ENCODE measurements at regions not wholly inside any gene's neighbourhood (a gene's known extent, or its start where the extent isn't known, plus 50 kb on each side); places are given as distances from the start of the nearest gene placed in this dataset.

DNA sequence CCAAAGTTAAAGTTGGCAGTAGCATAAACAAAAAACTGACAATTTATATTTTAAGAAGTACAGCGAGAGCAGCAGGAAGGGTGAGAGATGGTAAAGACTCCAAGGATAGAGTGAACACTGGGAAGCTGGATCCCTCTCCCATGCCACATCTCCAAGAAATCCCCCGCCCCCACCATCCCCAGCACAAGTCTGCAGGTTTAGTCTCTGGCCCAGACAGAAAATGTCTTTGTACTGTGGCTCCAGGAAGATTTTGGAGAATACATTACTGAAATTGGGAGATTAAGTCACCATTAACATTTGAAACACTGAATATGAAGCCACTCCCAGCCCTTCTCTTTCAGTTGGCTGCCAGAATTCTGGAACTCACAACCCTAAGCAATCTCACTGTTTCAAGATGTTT lies 140.3 kb downstream of the MACC1 start:
- Histone ChIP-seq H3K4me3 (replicated peaks in 1 of 3; ENCODE audit: insufficient read depth in 1 of 3, low read depth in 2 of 3, low read length in 3 of 3) (no peak overlapping the region), H3K4me1 (ENCODE audit: insufficient read depth, low read length) (no peaks in the 10 kb centered on the region), H2AFZ (ENCODE audit: low read length) (no peak overlapping the region), H3K4me2 (ENCODE audit: low read depth, low read length) (no peak overlapping the region), H3K36me3 (replicated peaks in 1 of 2; ENCODE audit: control insufficient read depth in 1 of 2, insufficient read depth in 2 of 2, low read length in 2 of 2) (no peaks in the 10 kb centered on the region), H3K9ac (ENCODE audit: insufficient read depth, low read depth, low read length) (no peak overlapping the region), H4K20me1 (ENCODE audit: insufficient read depth, low read length) (no peaks in the 10 kb centered on the region), H3K27ac (ENCODE audit: extremely low read length, insufficient read depth, low read length) (no peak overlapping the region), H3K79me2 (ENCODE audit: insufficient read depth, low read length) (no peaks in the 10 kb centered on the region), H3K9me3 (ENCODE audit: low read length) (no peaks in the 10 kb centered on the region), H3K27me3 (ENCODE audit: control insufficient read depth in 1 of 2, insufficient read depth in 2 of 2, low read length in 2 of 2) (no peaks in the 10 kb centered on the region)
- WGBS (ENCODE audit: low lambda C conversion rate), result 6% methylated on average over 2 of the region's 2 CpGs
- POLR2A ChIA-PET, result no interaction called here
- in situ Hi-C loops (cut with HindIII; ENCODE audit: extremely low pct_ligation_motif_present, low pct_unique_long_range_greater_than_20kb), result no loop called here
- CTCF ChIA-PET (ENCODE audit: low intra/inter-chr PET ratio, low total read pairs), result no interaction called here
- ATAC-seq (no peak), FAIRE-seq (no peak), DNase-seq (ENCODE audit: low spot score) (no peak)
- BruUV-seq (replicated peaks), result no TSS peak
- intact Hi-C loops (cut with micrococcal nuclease; ENCODE audit: unreplicated experiment), result no loop called here
- TF ChIP-seq TBP (CRISPR knock-in tag; IDR thresholded peaks at IDR 0.05) (no peak), HMG20B (CRISPR knock-in tag; conservative IDR thresholded peaks at IDR 0.05) (no peak), RFXANK (CRISPR knock-in tag; IDR thresholded peaks at IDR 0.05) (no peak), MBNL3 (CRISPR knock-in tag; conservative IDR thresholded peaks at IDR 0.05) (no peak), ZNF879 (CRISPR knock-in tag; IDR thresholded peaks at IDR 0.05) (no peak), ATRX (CRISPR knock-in tag; IDR thresholded peaks at IDR 0.05; ENCODE audit: borderline replicate concordance) (no peak), FOXM1 (CRISPR knock-in tag; IDR thresholded peaks at IDR 0.05) (no peak), WIZ (CRISPR knock-in tag; IDR thresholded peaks at IDR 0.05) (no peak), SUZ12 (IDR thresholded peaks at IDR 0.05; ENCODE audit: low read depth, low read length) (no peak), KAT8 (CRISPR knock-in tag; IDR thresholded peaks at IDR 0.05) (no peak), HHEX (CRISPR knock-in tag; IDR thresholded peaks at IDR 0.05) (no peak), RBM39 (IDR thresholded peaks at IDR 0.05; ENCODE audit: low read depth, low read length, poor library complexity, severe bottlenecking) (no peak)
- TF ChIP-seq, protein P1, sequence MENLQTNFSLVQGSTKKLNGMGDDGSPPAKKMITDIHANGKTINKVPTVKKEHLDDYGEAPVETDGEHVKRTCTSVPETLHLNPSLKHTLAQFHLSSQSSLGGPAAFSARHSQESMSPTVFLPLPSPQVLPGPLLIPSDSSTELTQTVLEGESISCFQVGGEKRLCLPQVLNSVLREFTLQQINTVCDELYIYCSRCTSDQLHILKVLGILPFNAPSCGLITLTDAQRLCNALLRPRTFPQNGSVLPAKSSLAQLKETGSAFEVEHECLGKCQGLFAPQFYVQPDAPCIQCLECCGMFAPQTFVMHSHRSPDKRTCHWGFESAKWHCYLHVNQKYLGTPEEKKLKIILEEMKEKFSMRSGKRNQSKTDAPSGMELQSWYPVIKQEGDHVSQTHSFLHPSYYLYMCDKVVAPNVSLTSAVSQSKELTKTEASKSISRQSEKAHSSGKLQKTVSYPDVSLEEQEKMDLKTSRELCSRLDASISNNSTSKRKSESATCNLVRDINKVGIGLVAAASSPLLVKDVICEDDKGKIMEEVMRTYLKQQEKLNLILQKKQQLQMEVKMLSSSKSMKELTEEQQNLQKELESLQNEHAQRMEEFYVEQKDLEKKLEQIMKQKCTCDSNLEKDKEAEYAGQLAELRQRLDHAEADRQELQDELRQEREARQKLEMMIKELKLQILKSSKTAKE (CRISPR knock-in tag; IDR thresholded peaks at IDR 0.05; ENCODE audit: borderline replicate concordance), result no peak
- TF ChIP-seq, protein P2, sequence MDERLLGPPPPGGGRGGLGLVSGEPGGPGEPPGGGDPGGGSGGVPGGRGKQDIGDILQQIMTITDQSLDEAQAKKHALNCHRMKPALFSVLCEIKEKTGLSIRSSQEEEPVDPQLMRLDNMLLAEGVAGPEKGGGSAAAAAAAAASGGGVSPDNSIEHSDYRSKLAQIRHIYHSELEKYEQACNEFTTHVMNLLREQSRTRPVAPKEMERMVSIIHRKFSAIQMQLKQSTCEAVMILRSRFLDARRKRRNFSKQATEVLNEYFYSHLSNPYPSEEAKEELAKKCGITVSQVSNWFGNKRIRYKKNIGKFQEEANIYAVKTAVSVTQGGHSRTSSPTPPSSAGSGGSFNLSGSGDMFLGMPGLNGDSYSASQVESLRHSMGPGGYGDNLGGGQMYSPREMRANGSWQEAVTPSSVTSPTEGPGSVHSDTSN (CRISPR knock-in tag; IDR thresholded peaks at IDR 0.05), result no peak
- TF ChIP-seq, protein P3, sequence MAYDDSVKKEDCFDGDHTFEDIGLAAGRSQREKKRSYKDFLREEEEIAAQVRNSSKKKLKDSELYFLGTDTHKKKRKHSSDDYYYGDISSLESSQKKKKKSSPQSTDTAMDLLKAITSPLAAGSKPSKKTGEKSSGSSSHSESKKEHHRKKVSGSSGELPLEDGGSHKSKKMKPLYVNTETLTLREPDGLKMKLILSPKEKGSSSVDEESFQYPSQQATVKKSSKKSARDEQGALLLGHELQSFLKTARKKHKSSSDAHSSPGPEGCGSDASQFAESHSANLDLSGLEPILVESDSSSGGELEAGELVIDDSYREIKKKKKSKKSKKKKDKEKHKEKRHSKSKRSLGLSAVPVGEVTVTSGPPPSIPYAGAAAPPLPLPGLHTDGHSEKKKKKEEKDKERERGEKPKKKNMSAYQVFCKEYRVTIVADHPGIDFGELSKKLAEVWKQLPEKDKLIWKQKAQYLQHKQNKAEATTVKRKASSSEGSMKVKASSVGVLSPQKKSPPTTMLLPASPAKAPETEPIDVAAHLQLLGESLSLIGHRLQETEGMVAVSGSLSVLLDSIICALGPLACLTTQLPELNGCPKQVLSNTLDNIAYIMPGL (CRISPR knock-in tag; IDR thresholded peaks at IDR 0.05; ENCODE audit: borderline replicate concordance in 1 of 2, low read depth in 1 of 2), result no peak
- TF ChIP-seq, protein P4, sequence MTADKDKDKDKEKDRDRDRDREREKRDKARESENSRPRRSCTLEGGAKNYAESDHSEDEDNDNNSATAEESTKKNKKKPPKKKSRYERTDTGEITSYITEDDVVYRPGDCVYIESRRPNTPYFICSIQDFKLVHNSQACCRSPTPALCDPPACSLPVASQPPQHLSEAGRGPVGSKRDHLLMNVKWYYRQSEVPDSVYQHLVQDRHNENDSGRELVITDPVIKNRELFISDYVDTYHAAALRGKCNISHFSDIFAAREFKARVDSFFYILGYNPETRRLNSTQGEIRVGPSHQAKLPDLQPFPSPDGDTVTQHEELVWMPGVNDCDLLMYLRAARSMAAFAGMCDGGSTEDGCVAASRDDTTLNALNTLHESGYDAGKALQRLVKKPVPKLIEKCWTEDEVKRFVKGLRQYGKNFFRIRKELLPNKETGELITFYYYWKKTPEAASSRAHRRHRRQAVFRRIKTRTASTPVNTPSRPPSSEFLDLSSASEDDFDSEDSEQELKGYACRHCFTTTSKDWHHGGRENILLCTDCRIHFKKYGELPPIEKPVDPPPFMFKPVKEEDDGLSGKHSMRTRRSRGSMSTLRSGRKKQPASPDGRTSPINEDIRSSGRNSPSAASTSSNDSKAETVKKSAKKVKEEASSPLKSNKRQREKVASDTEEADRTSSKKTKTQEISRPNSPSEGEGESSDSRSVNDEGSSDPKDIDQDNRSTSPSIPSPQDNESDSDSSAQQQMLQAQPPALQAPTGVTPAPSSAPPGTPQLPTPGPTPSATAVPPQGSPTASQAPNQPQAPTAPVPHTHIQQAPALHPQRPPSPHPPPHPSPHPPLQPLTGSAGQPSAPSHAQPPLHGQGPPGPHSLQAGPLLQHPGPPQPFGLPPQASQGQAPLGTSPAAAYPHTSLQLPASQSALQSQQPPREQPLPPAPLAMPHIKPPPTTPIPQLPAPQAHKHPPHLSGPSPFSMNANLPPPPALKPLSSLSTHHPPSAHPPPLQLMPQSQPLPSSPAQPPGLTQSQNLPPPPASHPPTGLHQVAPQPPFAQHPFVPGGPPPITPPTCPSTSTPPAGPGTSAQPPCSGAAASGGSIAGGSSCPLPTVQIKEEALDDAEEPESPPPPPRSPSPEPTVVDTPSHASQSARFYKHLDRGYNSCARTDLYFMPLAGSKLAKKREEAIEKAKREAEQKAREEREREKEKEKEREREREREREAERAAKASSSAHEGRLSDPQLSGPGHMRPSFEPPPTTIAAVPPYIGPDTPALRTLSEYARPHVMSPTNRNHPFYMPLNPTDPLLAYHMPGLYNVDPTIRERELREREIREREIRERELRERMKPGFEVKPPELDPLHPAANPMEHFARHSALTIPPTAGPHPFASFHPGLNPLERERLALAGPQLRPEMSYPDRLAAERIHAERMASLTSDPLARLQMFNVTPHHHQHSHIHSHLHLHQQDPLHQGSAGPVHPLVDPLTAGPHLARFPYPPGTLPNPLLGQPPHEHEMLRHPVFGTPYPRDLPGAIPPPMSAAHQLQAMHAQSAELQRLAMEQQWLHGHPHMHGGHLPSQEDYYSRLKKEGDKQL (CRISPR knock-in tag; IDR thresholded peaks at IDR 0.05; ENCODE audit: low read depth), result no peak

Measured in HepG2 (cell line).